ENCODE measurements at regions not wholly inside any gene's neighbourhood (a gene's known extent, or its start where the extent isn't known, plus 50 kb on each side); places are given as distances from the start of the nearest gene placed in this dataset.

- intact Hi-C loops (cut with micrococcal nuclease; ENCODE audit: unreplicated experiment), result no loop called here
- H3K27ac ChIP-seq (ENCODE audit: low read depth, low read length, poor library complexity, severe bottlenecking), result no peak overlapping the region
- H3K9me3 ChIP-seq (ENCODE audit: low read depth, low read length, poor library complexity, severe bottlenecking), result no peaks in the 10 kb centered on the region
- H3K4me1 ChIP-seq (ENCODE audit: insufficient read depth, low read length, poor library complexity, severe bottlenecking), result no peaks in the 10 kb centered on the region
- POLR2A ChIA-PET (ENCODE audit: low non-redundant PET), result no interaction called here
- TF ChIP-seq EZH2 (IDR thresholded peaks at IDR 0.05; ENCODE audit: borderline replicate concordance, low read depth, low read length, poor library complexity, severe bottlenecking) (no peak), CTCF (conservative IDR thresholded peaks at IDR 0.05; ENCODE audit: low read depth, low read length) (no peak)
- no peaks in the 10 kb centered on the region for H3K27me3 ChIP-seq (replicated peaks; ENCODE audit: insufficient read depth, low read depth, low read length, poor library complexity)
- no peaks in the 10 kb centered on the region for H3K36me3 ChIP-seq (ENCODE audit: insufficient read depth, low read length, poor library complexity, severe bottlenecking)
- no peak for DNase-seq (ENCODE audit: low spot score)
- CTCF ChIA-PET, result no interaction called here
- no peak overlapping the region for H3K4me3 ChIP-seq (ENCODE audit: low read depth, low read length, poor library complexity, severe bottlenecking)
- no TSS peak for BruUV-seq (replicated peaks)
Measured at GRCh38 chr22:34454598-34454997, 534.3 kb upstream of the LARGE1 start.

GRCh38 chr22:34462795-34463194 is 542.5 kb upstream of the LARGE1 start:
- H3K4me3 ChIP-seq (ENCODE audit: low read depth, low read length, poor library complexity, severe bottlenecking), result no peak overlapping the region
- H3K4me1 ChIP-seq (ENCODE audit: insufficient read depth, low read length, poor library complexity, severe bottlenecking), result no peaks in the 10 kb centered on the region
- BruUV-seq (replicated peaks), result no TSS peak
- H3K36me3 ChIP-seq (ENCODE audit: insufficient read depth, low read length, poor library complexity, severe bottlenecking), result no peaks in the 10 kb centered on the region
- intact Hi-C loops (cut with micrococcal nuclease; ENCODE audit: unreplicated experiment), result no loop called here
- TF ChIP-seq EZH2 (IDR thresholded peaks at IDR 0.05; ENCODE audit: borderline replicate concordance, low read depth, low read length, poor library complexity, severe bottlenecking), result no peak
- no peak for TF ChIP-seq CTCF (conservative IDR thresholded peaks at IDR 0.05; ENCODE audit: low read depth, low read length)
- H3K27ac ChIP-seq (ENCODE audit: low read depth, low read length, poor library complexity, severe bottlenecking), result no peak overlapping the region
- CTCF ChIA-PET, result no interaction called here
- POLR2A ChIA-PET (ENCODE audit: low non-redundant PET), result no interaction called here
- peaks cover 5% of the 10 kb centered on the region for H3K9me3 ChIP-seq (ENCODE audit: low read depth, low read length, poor library complexity, severe bottlenecking)
- no peaks in the 10 kb centered on the region for H3K27me3 ChIP-seq (replicated peaks; ENCODE audit: insufficient read depth, low read depth, low read length, poor library complexity)
- no peak for DNase-seq (ENCODE audit: low spot score)

- no peak for DNase-seq (ENCODE audit: low spot score)
- H3K4me1 ChIP-seq (ENCODE audit: insufficient read depth, low read length, poor library complexity, severe bottlenecking), result no peaks in the 10 kb centered on the region
- H3K27ac ChIP-seq (ENCODE audit: low read depth, low read length, poor library complexity, severe bottlenecking), result no peak overlapping the region
- intact Hi-C loops (cut with micrococcal nuclease; ENCODE audit: unreplicated experiment), result no loop called here
- no TSS peak for BruUV-seq (replicated peaks)
- peaks cover 31% of the 10 kb centered on the region for H3K9me3 ChIP-seq (ENCODE audit: low read depth, low read length, poor library complexity, severe bottlenecking)
- H3K27me3 ChIP-seq (replicated peaks; ENCODE audit: insufficient read depth, low read depth, low read length, poor library complexity), result no peaks in the 10 kb centered on the region
- ChIA-PET CTCF (no interaction called here), POLR2A (ENCODE audit: low non-redundant PET) (no interaction called here)
- H3K4me3 ChIP-seq (ENCODE audit: low read depth, low read length, poor library complexity, severe bottlenecking), result no peak overlapping the region
- TF ChIP-seq EZH2 (IDR thresholded peaks at IDR 0.05; ENCODE audit: borderline replicate concordance, low read depth, low read length, poor library complexity, severe bottlenecking), result no peak
- TF ChIP-seq CTCF (conservative IDR thresholded peaks at IDR 0.05; ENCODE audit: low read depth, low read length), result no peak
- no peaks in the 10 kb centered on the region for H3K36me3 ChIP-seq (ENCODE audit: insufficient read depth, low read length, poor library complexity, severe bottlenecking)
Measured at GRCh38 chr22:34475886-34476285, 555.6 kb upstream of the LARGE1 start.

All from A673 (cell line).